ENCODE measurements at regions not wholly inside any gene's neighbourhood (a gene's known extent, or its start where the extent isn't known, plus 50 kb on each side); places are given as distances from the start of the nearest gene placed in this dataset.
A peak's percentile ranks its signal among the peaks of the same experiment; 100 is the strongest.
"Not testable (repeated sequence)": the region's sequence is repeated elsewhere in the genome, so short reads cannot be mapped to it uniquely, and the experiment has no call there.

DNA sequence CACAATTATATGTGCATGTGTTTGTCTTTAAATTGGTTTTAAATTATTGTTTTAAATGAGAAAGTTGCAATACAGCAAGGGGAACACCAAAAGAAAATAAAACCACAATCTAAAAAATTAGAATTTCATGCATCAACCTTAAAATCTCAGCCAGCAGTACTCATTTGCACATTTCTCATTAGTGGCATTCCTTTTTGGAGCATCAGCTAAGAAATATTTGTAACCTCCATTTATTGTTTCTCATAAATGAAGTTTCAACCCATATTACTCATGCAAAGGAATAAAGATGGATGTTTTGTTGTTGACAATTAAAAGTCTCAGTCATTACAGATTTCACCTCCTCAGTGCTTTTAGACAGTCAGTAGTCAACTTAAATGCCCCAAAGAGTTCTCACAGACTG is 160.1 kb downstream of the TBX15 start:
- DNase-seq, result no peak

DNA sequence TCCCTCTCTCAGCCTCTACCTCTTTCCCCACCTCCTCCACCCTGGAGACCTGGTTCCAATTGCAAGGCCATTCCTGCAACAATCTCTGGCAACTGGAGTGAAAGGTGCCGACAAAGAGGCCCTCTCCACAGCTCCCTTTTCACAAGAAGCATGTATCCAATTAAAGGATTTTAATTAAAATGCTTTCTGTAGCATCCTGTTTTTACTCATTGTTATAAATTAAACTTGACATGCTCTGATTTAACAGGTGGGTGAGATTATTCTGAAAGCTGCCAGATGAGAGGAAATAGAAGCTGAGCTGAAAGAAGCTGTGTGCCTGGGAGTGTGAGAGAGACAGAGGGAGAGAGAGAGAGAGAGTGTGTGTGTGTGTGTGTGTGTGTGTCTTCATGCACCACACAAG is 160.5 kb downstream of the TBX15 start:
- no peak for DNase-seq

DNA sequence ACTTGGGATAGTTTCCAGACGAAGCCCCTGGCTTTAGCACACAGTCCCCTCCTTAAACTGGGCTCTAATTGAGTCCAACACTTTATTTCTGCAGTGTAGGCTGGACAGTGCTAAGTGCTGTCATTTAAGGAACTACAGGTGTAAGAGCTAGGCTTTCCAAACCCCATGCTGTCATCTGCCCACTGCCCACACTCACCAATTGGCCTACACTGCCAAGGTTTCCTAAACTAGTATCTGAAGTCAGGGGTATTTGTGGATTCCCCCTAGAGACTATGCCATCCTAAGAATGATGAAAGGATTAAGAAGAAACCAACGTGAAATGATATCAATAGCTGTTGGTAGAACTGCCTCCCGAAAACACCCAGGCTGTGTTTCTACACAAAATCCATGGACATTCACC is 160.9 kb downstream of the TBX15 start:
- DNase-seq, result no peak

DNA sequence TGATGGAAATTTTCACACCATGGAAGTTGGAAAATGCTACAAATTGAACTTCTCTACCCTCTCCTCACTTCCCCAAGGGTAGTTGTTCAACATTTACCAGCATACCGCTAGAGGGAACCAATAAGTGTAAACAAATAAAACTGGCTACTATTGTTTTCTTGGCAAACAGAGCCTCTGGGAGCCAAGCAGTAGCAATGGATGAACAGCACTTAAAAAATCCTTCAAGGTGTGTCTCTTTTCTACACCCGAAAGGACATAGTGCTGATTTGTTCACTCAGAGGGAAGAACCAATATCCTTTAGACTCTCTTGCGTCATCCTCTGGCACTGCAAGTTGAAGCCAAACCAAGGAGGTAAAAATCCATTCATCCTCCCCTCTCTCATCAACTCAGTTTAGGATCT is 161.5 kb downstream of the TBX15 start:
- no peak for DNase-seq

DNA sequence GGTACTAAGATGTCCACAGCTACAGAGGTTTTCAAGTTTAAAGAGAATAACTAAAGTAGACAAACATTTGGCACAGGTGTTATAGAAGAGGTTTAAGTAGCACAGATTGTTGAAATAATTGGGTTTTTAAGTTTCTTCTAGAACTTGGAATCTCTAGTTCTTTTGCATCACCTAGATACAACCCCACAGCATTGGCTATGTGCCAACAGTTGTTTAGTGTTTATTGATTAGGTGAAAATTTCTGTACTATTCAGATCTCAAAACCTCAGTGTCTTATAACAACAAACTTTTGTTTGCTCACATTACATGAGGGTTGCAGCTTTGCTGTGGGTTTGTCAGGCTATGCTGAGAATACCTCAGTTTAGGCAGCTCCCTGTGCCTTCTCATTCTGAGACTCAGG is 162.5 kb downstream of the TBX15 start:
- DNase-seq, result no peak

DNA sequence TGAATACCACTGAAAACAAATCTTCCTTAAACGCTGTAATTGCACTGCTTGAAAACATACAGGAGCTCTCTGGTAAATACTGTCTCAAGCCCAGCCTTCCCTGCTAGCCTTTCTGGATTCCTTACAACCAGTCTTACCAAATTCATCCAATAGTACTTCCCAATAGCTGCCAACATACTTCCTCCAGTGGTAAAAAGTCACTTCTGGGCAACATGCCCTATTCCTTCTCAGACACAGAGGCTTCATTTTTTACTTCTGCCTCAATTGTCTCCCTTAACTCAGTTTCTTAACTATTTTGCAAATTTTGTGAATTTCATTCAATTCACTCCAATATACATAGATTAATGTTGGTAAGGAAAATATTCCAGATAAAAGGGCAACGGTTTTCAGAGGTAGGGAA is 166.3 kb downstream of the TBX15 start:
- no peak for DNase-seq

DNA sequence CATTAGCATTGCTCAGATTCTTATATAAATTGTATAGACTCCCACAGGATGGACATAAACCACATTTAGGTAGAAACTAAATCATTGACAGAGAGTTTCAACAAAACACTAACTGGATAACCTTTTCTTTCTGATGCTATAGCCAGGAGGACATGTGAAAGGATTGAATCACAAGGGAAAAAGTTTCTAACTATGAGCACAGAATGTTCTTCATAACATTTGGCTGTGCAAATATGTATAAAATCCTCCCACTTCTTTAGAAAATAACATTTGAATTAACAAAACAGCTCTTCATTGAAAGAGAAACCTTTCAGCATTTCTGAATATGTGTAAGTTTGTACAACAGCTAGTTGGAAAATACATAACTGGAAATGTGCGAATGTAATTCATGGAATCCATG is 167.3 kb downstream of the TBX15 start:
- DNase-seq, result no peak

DNA sequence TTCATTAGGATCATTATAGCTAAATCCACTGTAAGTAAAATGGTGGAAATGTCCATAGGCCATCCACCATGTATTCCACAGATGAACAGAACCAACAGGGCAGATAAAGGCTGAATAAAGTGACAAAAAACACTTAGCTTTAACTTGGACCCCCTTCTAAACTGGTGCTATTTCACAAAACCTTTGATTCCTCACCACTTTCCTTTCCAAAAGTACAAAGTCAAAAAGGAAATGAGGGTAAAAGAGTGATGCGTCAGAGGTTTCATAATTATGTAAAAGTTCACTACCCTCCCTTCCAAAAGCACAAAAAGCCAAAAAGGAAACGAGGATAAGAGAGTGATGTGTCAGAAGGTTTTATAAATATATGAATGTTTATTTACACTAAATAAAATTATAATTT is 172.2 kb downstream of the TBX15 start:
- no peak for DNase-seq

DNA sequence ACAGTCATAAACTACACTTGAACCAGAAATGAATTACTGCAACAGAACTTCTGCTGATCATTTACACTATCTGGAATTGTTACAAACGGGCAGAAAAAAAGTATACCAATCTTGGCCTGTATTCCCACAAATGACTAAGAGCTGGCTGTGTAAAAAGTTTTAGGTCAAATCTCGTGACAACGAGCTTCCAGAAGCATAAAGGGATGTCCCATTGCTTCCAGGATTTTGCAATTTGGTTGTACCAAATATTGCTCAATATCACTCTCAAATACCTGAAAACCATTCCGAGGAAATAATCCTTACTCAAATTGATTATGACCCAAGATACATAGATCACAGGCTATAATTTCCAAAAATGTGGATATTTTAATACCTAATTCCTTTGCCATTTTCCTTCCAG is 175.6 kb downstream of the TBX15 start:
- DNase-seq, result no peak

DNA sequence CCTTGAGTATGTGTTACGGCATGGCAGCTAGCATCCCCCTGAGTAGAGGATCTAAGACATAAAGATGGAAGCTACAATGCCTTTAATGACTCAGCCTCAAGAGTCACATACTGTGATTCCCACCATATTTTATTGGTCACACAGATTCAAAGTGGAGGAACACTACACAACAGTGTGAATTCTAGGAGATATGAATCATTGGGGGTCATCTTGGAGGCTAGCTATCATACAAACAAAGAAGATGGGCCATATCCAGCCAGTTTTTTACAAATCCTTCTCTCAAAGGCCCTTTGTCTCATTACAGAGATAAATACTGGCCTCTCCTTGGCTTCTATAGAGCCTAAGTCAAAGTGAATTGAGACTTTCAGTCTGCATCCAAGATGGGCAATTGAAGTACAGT is 177.0 kb downstream of the TBX15 start:
- no peak for DNase-seq

DNA sequence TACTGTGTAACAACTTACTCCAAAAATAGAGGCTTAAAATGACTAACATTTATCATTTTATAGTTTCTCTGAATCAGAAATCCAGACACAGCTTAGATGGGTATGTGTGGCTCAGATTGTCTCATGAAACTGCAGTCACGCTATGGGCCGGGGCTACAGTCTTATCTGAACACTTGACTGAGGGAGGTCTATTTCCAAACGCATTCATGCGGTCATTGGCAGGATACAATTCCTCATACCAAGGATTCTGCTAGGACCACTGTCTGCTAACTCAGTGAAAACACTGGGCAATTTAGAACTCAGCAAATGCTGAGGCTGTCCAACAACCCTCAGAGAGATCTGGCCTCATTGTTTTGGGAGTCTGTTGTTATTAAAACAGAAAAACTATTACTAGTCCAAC is 178.6 kb downstream of the TBX15 start:
- no peak for DNase-seq

DNA sequence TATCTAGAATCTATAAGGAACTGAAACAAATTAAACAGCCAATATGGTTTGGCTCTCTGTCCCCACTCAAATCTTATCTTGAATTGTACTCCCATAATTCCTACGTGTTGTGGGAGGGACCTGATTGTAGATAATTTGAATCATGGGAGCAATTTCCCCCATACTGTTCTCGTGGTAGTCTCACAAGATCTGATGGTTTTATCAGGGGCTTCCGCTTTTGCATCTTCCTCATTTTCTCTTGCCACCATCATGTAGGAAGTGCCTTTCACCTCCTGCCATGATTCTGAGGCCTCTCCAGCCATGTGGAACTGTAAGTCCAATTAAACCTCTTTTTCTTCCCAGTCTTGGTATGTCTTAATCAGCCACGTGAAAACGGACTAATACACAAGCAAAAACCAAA is 185.0 kb downstream of the TBX15 start:
- DNase-seq, result not testable (repeated sequence)

DNA sequence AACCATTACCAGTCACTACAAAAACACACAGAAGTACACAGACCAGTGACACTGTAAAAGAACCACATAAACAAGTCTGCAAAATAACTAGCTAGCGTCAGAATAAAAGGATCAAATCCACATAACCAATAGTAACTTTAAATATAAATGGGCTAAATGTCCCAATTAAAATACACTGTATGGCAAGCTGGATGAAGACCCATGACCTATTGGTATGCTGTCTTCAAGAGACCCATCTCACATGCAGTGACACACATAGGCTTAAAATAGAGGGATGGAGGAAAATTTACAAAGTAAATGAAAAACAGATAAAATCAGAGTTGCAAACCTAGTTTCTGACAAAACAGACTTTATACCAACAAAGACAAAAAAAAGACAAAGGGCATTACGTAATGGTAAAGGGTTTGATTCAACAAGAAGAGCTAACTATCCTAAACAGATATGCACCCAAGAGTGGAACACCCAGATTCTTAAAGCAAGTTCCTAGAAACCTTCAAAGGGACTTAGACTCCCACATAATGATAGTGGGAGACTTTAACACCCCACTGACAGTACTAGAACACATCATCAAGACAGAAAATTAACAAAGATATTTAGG is 196.9 kb downstream of the TBX15 start:
- no peak for DNase-seq

DNA sequence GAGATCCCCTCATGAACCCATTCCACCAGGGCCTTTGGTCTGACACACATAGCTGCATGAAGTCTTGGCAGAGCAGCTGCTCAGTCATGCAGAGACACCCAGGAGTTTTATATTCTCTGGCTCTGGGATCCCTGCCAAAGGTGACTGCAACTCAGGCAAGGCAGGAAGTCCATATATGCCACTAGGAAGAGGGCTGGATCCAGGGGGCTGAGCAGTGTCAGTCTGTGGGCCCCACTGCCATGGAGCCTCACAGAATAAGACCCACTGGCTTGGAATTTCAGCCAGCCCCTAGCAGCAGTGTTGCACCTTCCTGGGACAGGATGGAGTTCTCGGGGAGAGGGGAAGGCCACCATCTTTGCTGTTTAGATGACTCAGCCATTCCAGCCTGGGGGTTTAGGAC is 199.7 kb downstream of the TBX15 start:
- DNase-seq, result no peak

DNA sequence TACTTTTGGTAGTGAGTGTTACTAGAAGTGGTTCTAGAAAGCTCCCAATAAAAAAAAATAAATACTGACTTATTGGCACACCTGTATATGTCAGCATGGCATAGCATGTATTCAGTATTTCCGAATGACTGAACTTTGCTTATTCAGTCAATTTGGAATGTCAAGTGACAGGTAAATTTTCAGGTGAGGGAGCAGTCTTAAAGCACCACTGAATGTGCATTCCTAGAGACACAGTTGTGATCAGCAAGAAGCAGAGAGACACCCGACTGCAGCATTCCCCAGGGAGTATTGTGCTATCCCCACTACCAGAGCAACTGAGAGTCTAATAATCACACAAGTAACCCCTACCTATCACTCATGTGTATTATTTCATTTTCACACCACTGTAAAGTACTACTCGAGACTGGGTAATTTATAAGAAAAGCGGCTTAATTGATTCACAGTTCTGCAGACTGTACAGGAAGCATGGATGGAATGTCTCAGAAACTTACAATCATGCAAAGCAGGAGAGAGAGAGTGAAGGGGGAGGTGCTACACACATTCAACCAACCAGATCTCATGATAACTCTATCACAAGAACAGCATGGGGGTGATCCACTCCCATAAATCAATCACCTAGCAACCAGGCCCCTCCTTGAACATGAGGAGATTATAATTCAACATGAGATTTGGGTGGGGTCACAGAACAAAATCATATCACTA is 201.5 kb downstream of the TBX15 start:
- DNase-seq, result no peak

DNA sequence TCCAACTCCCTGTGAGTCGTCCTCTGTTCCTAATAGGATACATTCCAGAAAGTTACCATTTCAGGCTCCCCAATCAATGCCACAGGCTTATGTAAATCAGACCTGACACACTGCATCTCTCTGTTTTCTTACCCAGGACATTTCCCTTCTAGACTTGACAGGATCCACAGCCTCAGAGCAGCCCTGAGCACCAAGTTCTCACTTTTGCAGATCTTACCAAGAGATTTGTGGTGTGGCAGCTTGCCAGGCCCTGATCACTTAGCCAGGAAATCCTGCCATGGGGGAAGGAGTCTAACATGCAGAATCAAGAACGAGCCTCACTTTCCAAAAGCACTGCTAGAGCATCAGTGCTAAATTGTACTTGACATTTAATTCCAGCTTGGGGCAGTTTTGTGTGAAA is 202.9 kb downstream of the TBX15 start:
- no peak for DNase-seq

DNA sequence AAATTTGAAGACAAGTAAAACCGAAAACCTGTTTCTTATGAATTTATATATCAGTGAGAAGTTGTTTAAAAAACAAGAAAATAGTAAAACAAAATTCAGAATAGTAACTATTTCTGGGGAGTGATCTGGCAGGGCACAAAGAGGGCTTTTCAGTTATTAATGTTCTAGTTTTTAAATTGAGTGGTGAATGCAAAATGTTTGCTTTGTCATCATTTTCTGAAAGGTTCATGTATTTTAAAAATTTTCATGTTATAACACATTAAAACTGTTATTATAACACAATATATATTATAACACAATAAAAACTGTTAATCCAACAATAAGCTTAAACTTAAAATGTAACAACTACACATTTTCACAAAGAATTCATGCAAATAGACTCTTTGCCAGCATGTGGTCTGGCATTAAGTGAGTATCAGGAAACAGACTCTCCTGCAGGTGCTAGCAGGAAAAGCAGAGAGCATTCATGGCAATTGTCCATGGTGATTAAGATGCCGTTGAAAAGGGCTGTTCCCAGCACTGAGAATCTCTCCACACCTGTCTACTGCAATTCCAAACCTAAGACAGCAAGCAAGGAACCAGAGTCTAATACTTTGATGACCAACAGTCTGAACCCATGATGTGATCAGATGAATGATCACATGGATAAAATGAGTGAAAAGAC is 204.9 kb downstream of the TBX15 start:
- peak; percentile 16 for DNase-seq

DNA sequence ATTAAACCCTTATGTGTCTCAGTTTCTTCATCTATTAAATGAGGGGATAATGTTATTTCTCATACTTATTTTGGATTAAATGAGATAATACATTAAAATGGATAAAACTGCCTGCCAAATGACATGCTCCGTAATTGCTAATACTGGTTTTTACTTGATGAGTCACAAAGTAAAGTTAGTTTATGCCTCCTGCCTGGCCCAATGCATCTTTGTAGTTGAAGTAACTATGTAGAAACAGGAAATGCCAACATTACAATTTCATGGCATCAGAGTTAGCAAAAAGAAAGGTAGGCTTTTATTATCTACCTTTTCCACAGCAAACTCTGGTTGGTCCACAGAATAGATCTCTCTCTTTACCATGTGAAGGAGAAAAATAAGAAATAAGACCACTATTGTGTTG is 214.5 kb downstream of the TBX15 start:
- no peak for DNase-seq

DNA sequence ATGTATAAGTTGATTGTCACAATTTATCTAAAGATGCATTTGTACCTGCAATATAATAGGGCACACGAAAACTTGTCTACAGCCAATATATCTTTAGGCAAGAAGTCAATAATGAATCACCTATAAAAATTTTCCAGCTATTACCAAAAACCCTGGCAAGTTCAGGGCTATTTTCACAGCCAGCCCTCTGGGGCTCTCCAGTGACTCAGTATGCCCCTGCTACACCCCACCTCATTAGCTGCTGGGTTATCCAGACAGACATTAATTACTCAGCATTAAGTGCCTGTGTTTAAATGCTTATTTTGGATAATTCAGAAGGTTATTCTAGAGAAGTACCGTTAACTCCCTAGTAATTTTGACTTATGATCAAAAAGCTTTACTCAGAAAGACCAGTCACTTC is 220.2 kb downstream of the TBX15 start:
- DNase-seq, result no peak

DNA sequence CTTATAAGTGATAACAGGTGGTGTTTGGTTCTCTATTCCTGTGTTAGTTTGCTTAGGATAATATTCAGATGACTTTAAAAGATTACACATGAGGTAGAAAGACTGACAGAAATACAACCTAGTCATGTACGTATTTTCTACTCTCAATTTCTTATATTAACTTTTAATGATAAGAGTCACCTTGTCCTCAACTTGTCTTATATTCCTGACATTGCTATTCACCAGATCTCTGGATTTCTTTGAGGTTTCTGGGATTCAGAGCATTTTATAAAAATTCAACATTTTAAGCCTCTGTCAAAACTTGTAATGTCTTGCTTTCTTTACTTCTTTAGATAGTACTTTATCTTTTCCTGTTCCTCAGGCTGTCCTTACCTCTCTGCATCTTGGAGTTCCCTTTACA is 234.2 kb downstream of the TBX15 start:
- DNase-seq, result no peak

DNA sequence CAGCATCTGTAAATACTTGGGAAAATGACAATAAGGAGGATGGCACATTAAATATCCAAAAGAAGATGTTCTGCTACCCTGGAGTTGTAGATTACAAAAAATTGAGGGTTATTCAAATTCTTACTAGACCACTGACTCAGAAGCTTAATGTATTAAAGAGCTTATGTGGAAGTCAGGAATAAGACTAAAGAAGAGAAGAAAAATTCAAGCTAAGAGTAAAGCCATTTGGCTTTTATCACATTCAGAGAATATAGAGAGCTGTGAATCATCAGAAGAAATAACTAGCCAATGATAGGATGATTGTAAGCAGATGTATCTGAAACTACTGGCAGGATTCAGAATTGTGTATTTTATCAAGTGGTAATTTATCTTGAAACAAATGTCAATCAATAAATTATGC is 237.0 kb downstream of the TBX15 start:
- DNase-seq, result no peak

DNA sequence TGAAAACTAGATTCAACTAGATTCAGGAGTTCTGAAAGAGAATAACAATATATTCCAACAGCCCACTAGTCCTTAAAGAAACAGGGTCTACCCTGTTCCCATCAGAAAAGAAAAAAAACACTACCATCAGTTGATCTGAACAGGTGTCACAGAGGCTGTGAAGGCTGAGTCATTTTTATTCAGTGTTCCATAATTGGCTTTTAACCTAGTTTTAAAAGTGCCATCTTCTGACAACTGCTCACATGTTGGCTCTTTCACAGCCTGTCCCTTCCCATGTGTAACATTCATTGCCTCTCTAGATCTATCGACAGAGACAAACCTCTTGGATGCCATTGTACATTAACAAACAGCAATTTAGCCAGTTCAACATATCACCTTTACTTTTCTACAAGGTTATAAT is 243.7 kb downstream of the TBX15 start:
- no peak for DNase-seq

DNA sequence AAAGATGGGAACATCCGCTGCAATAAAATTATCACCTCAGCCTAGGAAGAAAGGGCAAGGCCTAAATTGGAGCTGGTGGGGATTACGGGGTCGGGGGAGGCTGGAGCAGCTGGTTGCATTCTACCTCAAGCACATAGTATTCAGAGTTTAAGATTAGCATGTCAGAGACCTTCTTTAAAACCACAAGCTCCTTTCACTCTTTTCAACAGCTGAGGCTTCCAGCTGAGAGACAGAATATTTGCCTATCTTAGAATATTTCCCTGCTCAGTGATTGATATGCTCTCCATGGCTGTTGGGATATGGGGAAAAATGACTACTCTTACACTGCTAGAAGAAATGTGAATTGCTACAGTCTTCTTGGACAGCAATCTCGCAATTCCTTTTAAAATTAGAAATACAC is 248.6 kb downstream of the TBX15 start:
- no peak for DNase-seq

DNA sequence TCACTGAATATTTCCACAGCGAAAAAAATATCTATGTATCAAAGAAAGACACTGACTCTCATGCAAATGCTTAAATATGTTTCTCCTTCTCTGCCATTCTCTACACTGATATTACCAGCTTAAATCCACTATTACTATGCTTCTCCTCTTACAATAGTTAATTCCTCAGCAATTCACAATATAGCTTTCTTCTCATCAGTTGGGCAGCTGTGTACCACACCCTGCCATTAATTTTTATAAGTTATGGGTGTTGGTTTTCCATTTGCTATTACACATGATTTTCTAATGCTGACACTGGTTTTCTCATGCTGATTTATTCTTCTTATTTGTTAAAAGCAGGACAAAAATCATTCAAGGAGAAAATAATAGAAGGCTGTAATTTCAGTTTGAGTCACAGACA is 251.8 kb downstream of the TBX15 start:
- DNase-seq, result no peak

DNA sequence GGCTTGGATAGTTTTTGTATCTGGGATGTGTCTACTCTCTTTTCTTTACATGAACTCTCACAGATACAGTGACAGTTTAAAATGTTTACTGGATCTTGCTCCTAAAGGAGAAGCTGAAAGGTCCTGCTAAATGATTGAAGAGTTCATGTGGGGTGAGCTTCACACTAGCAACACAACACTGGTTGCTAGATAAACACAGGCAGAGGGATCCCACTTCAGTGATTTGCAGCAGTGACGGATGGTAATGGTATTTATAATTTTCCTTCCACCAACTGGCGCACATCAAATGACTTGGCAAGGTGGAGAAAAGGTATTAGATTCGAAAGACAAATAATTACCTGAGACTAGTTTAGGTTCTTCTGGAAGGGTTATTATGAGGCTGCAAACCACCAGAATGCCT is 270.2 kb downstream of the TBX15 start:
- DNase-seq, result no peak

All from NCI-H146 (cell line).